ENCODE measurements at regions not wholly inside any gene's neighbourhood (a gene's known extent, or its start where the extent isn't known, plus 50 kb on each side); places are given as distances from the start of the nearest gene placed in this dataset.
"Not testable (repeated sequence)": the region's sequence is repeated elsewhere in the genome, so short reads cannot be mapped to it uniquely, and the experiment has no call there.

GRCh38 chr3:158026236-158026635, 80.0 kb downstream of the SHOX2 start:
- no peaks in the 10 kb centered on the region for H3K27me3 ChIP-seq (ENCODE audit: control insufficient read depth in 3 of 3, insufficient read depth in 3 of 3, low read length in 2 of 3)
- no peaks in the 10 kb centered on the region for H3K9me3 ChIP-seq (ENCODE audit: control insufficient read depth in 4 of 4, insufficient read depth in 3 of 4, low read length in 3 of 4)
- H3K36me3 ChIP-seq (ENCODE audit: control insufficient read depth in 4 of 4, insufficient read depth in 4 of 4, low read length in 4 of 4): no peaks in the 10 kb centered on the region
- no peak for TF ChIP-seq CTCF (IDR thresholded peaks at IDR 0.05; ENCODE audit: control extremely low read depth, extremely low read depth)
- no peaks in the 10 kb centered on the region for H3K4me1 ChIP-seq (ENCODE audit: control insufficient read depth in 5 of 5, insufficient read depth in 5 of 5, low read length in 5 of 5)
- H3K4me3 ChIP-seq: no peak overlapping the region
- DNase-seq (no peak), ATAC-seq (ENCODE audit: insufficient read depth, low FRiP score) (no peak)
- H3K27ac ChIP-seq (ENCODE audit: low read depth in 1 of 2, low read length in 1 of 2): no peak overlapping the region
- H3K9ac ChIP-seq (ENCODE audit: insufficient read depth in 1 of 2, low read length in 2 of 2): no peak overlapping the region

- H3K9me3 ChIP-seq (ENCODE audit: control insufficient read depth in 4 of 4, insufficient read depth in 3 of 4, low read length in 3 of 4); H3K36me3 ChIP-seq (ENCODE audit: control insufficient read depth in 4 of 4, insufficient read depth in 4 of 4, low read length in 4 of 4); ATAC-seq (ENCODE audit: insufficient read depth, low FRiP score); H3K4me1 ChIP-seq (ENCODE audit: control insufficient read depth in 5 of 5, insufficient read depth in 5 of 5, low read length in 5 of 5); H3K9ac ChIP-seq (ENCODE audit: insufficient read depth in 1 of 2, low read length in 2 of 2); H3K27me3 ChIP-seq (ENCODE audit: control insufficient read depth in 3 of 3, insufficient read depth in 3 of 3, low read length in 2 of 3); DNase-seq; H3K27ac ChIP-seq (ENCODE audit: low read depth in 1 of 2, low read length in 1 of 2); H3K4me3 ChIP-seq: not testable (repeated sequence)
- WGBS, 2 donors: 67 to 92% methylated on average over 3 to 9 of the region's 18 CpGs
Observed at GRCh38 chr3:158019897-158020296, 86.3 kb downstream of the SHOX2 start.

GRCh38 chr3:158018462-158018861, 87.8 kb downstream of the SHOX2 start:
- no peaks in the 10 kb centered on the region for H3K27me3 ChIP-seq (ENCODE audit: control insufficient read depth in 3 of 3, insufficient read depth in 3 of 3, low read length in 2 of 3)
- H3K9me3 ChIP-seq (ENCODE audit: control insufficient read depth in 4 of 4, insufficient read depth in 3 of 4, low read length in 3 of 4): peaks cover 0 to 2% (median 0%) of the 10 kb centered on the region in 4 donors
- no peak overlapping the region for H3K9ac ChIP-seq (ENCODE audit: insufficient read depth in 1 of 2, low read length in 2 of 2)
- no peak for TF ChIP-seq CTCF (IDR thresholded peaks at IDR 0.05; ENCODE audit: control extremely low read depth, extremely low read depth)
- H3K36me3 ChIP-seq (ENCODE audit: control insufficient read depth in 4 of 4, insufficient read depth in 4 of 4, low read length in 4 of 4): no peaks in the 10 kb centered on the region
- H3K27ac ChIP-seq (ENCODE audit: low read depth in 1 of 2, low read length in 1 of 2): no peak overlapping the region
- no peak overlapping the region for H3K4me3 ChIP-seq
- H3K4me1 ChIP-seq (ENCODE audit: control insufficient read depth in 5 of 5, insufficient read depth in 5 of 5, low read length in 5 of 5): no peaks in the 10 kb centered on the region
- no peak for ATAC-seq (ENCODE audit: insufficient read depth, low FRiP score)
- 75 to 85% methylated on average over 1 of the region's 1 CpG for WGBS, 2 donors
- no peak for DNase-seq

GRCh38 chr3:158012901-158013300, 93.3 kb downstream of the SHOX2 start:
- H3K36me3 ChIP-seq (ENCODE audit: control insufficient read depth in 4 of 4, insufficient read depth in 4 of 4, low read length in 4 of 4): no peaks in the 10 kb centered on the region
- TF ChIP-seq CTCF (IDR thresholded peaks at IDR 0.05; ENCODE audit: control extremely low read depth, extremely low read depth): no peak
- H3K27ac ChIP-seq (ENCODE audit: low read depth in 1 of 2, low read length in 1 of 2): no peak overlapping the region
- DNase-seq: no peak
- ATAC-seq (ENCODE audit: insufficient read depth, low FRiP score): no peak
- H3K4me1 ChIP-seq (ENCODE audit: control insufficient read depth in 5 of 5, insufficient read depth in 5 of 5, low read length in 5 of 5): no peaks in the 10 kb centered on the region
- peaks cover 0 to 8% (median 4%) of the 10 kb centered on the region in 4 donors for H3K9me3 ChIP-seq (ENCODE audit: control insufficient read depth in 4 of 4, insufficient read depth in 3 of 4, low read length in 3 of 4)
- no peak overlapping the region for H3K4me3 ChIP-seq
- H3K27me3 ChIP-seq (ENCODE audit: control insufficient read depth in 3 of 3, insufficient read depth in 3 of 3, low read length in 2 of 3): no peaks in the 10 kb centered on the region
- no peak overlapping the region for H3K9ac ChIP-seq (ENCODE audit: insufficient read depth in 1 of 2, low read length in 2 of 2)

All from lung (tissue), 11 donors.